ENCODE measurements at regions not wholly inside any gene's neighbourhood (a gene's known extent, or its start where the extent isn't known, plus 50 kb on each side); places are given as distances from the start of the nearest gene placed in this dataset.

DNA sequence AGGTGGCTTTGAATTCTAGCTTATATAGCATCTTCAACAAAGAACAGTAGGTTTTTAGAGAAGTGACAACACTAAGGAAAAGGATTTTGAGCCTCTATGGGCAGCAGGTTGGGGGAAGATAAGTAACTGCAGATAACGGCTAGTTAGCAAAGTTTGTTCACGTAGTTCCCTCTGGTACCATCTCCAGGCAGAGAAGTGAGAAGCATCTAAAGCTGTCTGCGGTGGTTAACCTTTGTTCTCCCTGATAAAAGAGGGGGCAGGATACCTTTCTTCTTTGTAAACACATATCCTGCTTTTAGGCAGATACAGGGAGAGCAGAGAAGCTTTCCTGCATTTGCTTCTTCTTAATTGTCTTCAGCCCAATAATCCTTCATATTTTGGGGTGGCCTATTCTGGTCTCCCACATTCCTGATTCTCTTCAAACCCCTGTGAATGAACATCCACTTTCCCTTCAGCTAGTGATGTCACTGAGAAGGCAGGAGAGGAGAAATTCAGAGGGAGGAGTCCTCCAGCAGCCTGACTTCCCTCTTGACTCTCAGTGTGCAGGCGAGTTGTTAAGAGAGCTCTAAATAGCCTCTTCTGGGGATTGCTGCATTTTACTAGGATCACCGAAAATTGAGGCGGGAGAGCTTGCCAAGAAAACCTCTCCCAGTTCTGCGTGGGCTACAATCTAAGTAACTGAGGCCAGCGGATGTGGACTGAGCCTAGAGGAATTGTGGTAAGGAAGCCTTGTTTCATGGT lies 393.7 kb upstream of the C2CD4B start:
- no peak for DNase-seq

DNA sequence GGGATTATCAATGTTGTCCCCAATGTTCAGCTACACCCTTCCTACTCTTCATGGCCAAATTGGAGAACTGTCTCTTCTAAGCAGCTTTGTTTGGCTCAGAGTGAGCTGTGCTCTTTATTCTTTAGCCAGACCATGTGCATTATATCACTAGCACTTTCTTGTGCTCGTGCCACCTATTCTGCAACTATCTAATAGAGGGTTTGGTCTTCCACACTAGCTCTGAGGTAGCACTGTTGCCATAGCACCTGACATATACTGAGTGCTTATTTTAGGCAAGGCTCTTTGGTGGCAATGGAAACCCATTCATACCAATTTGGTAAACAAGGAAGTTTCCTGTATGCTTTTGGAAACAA lies 394.3 kb upstream of the C2CD4B start:
- no peak for DNase-seq

GRCh38 chr15:62561059-62561519 lies 396.0 kb upstream of the C2CD4B start:
- no peak for DNase-seq

DNA sequence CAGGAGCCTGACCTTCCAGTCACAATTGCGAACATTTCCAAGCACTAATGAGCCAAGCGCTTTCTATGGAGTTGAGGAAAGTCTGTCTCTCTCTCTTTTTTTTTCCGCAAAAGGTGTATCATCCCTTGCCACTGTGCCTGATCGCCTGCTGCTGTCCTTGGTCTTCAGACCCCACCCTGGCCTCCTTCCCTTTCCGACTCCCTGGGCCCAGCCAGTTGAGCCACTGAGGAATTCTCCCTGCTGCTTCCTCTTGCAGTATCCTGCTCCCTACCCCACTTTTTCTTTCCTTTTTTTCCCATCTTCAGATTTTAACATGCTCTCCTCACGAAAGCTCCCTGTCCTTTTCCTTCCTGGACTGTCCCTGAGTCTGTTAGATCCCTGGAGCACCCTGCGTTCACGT lies 396.5 kb upstream of the C2CD4B start:
- DNase-seq, result no peak

- DNase-seq, result no peak
These were observed 400.0 kb upstream of the C2CD4B start for GRCh38 chr15:62564886-62565633.

- DNase-seq, result no peak
These were observed 400.5 kb upstream of the C2CD4B start for GRCh38 chr15:62565634-62566026.

DNA sequence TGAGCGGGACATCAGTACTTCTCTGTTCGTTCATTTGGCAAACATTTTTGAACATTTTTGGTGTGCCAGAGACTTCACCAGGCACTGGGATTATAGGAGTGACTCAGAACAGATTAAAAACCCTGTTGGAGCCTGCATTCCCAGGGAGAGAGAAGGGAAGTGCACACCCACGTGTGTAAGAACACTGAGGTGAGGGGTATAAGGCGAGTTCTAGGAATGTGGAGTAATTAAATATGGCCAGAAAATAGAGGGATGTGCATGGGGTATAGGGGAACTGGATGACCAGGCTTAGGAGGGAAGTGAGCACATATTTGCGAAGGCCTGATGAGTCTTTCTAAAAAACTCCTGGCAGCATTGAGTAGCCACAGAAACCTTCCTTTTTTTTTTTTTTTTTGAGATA lies 401.2 kb upstream of the C2CD4B start:
- DNase-seq, result no peak

GRCh38 chr15:62567501-62567900 lies 402.4 kb upstream of the C2CD4B start:
- no peak for DNase-seq

DNA sequence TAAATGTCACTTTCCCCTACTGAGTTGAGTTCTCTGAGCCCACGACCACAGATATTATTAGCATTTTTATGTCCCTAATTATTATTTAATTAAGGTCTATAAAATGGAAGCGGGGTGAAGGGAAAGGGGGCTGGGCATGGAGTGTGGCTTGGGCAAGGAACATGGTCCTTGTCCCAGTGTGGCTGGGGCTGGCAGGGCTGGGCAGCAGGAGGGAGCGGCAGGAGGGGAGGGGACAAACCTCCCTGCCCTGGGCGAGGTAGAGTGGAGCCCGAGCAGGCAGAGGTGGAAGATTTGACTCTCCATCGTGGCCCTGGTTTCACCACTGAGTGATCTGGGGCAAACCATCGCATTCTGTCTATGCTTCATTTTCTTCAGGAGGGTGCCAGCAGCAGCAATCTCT lies 402.9 kb upstream of the C2CD4B start:
- DNase-seq, result no peak

GRCh38 chr15:62568702-62569101 lies 403.6 kb upstream of the C2CD4B start:
- DNase-seq, result no peak

DNA sequence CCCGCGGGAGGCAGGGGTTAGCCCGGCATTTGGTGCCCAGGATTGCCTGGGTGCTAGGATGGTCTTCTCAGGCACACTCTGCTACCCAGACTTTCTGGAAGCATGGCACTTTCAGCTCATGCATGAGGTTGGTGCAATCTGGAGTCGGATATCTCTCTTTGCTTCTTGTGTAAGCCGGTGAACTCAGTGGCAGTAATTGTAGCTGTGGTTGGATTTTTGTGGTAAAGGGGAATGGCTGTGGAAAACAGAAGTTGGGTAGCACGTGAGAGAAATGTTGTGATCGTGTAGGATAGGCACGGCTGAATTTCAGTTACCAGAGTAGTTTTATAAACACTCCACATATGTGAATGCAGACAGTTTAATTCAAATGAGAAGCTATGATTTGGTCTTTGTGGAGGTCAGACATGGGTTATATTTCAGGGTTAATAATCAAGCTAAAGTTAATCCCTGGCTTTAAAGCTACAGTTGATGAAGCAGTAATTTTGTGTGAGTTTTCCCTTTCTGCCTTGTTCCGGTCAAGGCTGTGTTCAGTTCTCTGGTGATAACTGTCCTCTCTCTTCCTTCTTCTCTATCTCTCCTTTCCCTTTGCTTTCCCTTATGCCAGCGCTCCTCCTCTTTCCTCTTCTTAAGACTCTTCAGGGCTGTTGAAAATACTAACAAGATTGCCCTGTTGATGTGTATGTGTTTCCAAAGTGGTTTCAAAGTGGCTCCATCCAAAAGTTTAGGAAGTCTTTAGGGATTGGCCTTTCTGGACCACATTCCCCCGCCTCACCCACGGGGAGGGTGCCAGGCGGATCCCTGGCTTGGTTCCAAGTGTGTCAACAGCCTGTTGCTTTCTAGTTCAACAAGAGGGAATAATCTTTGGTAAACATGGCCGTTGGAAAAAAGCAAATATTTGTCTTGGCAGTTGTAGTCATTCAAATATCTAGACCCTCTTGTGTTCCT lies 404.6 kb upstream of the C2CD4B start:
- DNase-seq, result peak; percentile 92

DNA sequence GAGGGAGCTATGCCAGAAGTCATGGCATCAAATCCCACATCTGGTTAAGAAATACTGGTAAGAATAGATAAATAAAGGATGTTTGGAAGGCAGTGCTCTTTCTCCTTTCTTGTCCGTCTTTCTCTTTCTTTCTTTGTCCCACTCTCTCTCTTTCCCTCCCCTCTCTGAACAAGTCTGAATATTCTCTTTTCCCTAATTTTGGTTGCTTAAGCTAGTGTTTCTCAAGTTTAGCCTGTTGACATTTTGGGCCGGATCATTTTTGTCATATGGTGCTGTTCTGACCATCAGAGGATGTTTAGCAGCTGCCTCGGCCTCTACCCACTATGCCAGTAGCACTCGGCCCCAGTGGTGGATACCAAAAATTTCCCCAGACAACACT lies 405.3 kb upstream of the C2CD4B start:
- DNase-seq, result no peak

- DNase-seq, result no peak
These were observed 406.0 kb upstream of the C2CD4B start for GRCh38 chr15:62571072-62571471.

GRCh38 chr15:62572797-62573196 lies 407.7 kb upstream of the C2CD4B start:
- DNase-seq, result no peak

GRCh38 chr15:62573876-62574275 lies 408.8 kb upstream of the C2CD4B start:
- no peak for DNase-seq

DNA sequence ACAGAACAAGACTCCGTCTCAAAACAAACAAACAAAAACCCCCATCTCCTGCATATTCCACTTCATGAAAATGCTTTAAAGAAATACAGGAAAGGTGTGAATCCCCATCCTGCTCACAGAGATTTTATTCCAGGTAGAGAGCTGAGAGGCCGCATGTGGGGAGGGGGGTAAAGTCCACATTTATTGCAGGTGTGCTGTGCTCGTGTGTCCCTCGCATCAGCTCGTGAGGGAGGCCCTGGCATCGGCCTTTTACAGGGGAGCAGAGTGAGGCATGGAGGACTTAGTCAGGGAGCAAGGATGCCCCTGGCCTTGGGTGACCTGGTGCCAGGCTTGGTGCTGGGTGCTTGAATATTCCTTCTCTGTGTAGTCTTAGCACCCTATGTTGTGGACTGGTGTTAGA lies 413.5 kb upstream of the C2CD4B start:
- DNase-seq, result no peak

GRCh38 chr15:62578960-62579359 lies 413.9 kb upstream of the C2CD4B start:
- no peak for DNase-seq

GRCh38 chr15:62579842-62580241 lies 414.8 kb upstream of the C2CD4B start:
- no peak for DNase-seq

- no peak for DNase-seq
These were observed 417.5 kb upstream of the C2CD4B start for GRCh38 chr15:62582580-62582979.

DNA sequence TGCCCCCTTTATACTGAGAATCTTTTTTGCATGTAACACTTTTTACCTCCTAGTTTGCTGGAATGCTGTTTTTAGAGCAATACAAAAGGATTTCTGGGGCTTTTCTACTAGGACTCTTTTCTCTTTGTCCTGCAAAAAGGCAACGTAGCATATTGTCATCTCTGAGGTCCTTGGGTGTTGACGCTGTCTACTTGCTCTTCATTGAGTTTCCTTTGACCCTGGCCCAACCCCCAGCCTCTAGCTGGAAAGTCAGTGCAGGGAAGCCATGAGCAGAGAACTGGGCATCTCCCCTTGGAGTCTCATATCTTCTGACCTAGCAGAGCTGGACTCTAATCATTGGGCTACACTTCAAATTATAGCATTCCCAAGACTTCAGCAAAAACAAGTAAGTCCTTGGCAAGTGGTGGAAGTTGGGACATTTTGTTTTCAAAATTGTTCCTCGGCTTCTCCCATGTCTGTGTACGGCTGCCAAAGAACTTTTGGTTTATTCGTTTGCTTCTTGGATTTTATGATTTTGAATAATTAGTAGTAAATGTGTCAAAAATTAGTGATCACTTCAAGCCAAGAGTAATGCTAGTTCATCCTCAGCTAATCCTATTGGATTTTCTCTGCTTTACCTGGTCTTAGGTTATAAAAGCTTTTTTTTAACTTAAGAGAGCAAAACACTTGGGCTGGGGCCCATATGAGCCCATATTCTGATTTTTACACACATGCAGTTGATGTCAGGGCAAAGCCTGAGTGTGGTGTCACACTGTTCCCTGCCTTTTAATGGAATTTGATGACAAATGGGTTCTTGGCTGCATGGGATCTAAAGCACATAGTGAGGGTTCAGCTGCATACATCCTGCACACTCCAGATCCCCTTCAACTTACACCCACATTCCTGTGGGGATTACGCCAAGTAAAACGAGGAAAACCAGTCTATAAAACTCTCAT lies 419.5 kb upstream of the C2CD4B start:
- no peak for DNase-seq

GRCh38 chr15:62588938-62589670 lies 424.0 kb upstream of the C2CD4B start:
- DNase-seq, result no peak

Measured in SHP77 treated with DMSO at 0.1 percent for 48 hours (cell line).